Loucy (cell line): ENCODE measurements at regions not wholly inside any gene's neighbourhood (a gene's known extent, or its start where the extent isn't known, plus 50 kb on each side); places are given as distances from the start of the nearest gene placed in this dataset.

ENCODE experiments used
- H2AFZ ChIP-seq: fragments of 200-600 bp; sonication (generic); 2 replicates; pipeline ENCODE4 v1.6.0; 2016; ENCODE audit warnings: antibody characterized with exemption, mild to moderate bottlenecking, low read length, moderate library complexity
- H3F3A ChIP-seq: fragments of 200-600 bp; 2 replicates; pipeline ENCODE4 v1.6.0; 2016; ENCODE audit warnings: antibody characterized with exemption, low read depth, mild to moderate bottlenecking
- H3K27me3 ChIP-seq: fragments of 200-600 bp; sonication (generic); 2 replicates; pipeline ENCODE4 v1.6.1; 2014; ENCODE audit warnings: low read length, mild to moderate bottlenecking; ENCODE audit not compliant: insufficient read depth, poor library complexity, severe bottlenecking
- H3K36me3 ChIP-seq: fragments of 200-600 bp; sonication (generic); 2 replicates; pipeline ENCODE4 v1.6.1; 2016; ENCODE audit warnings: low read length; ENCODE audit not compliant: insufficient read depth
- H3K4me1 ChIP-seq: fragments of 200-600 bp; sonication (generic); 2 replicates; pipeline ENCODE4 v1.5.1; 2014; ENCODE audit warnings: low read length, mild to moderate bottlenecking; ENCODE audit not compliant: insufficient read depth, poor library complexity, severe bottlenecking
- H3K4me2 ChIP-seq: fragments of 200-600 bp; sonication (generic); 2 replicates; pipeline ENCODE4 v1.6.0; 2014; ENCODE audit warnings: antibody characterized with exemption, low read length, low read depth, mild to moderate bottlenecking; ENCODE audit not compliant: poor library complexity, severe bottlenecking
- H3K4me3 ChIP-seq: fragments of 200-600 bp; sonication (generic); 2 replicates; pipeline ENCODE4 v1.5.1; 2014; ENCODE audit warnings: low read length, mild to moderate bottlenecking, mixed read lengths; ENCODE audit not compliant: poor library complexity, severe bottlenecking
- H3K79me2 ChIP-seq: fragments of 200-600 bp; sonication (generic); 2 replicates; pipeline ENCODE4 v1.6.1; 2014; ENCODE audit warnings: low read length; ENCODE audit not compliant: insufficient read depth
- H3K9ac ChIP-seq: fragments of 200-600 bp; sonication (generic); 2 replicates; pipeline ENCODE4 v1.6.0; 2014; ENCODE audit warnings: mild to moderate bottlenecking, low read depth, low read length, moderate library complexity; ENCODE audit not compliant: poor library complexity, severe bottlenecking
- H3K9me2 ChIP-seq: fragments of 200-600 bp; sonication (generic); replicated peaks from 2 replicates; pipeline ENCODE4 v1.6.1; 2016; ENCODE audit warnings: low read depth, low read length, mixed read lengths
- H3K9me3 ChIP-seq: fragments of 200-600 bp; sonication (generic); 2 replicates; pipeline ENCODE4 v1.6.1; 2014; ENCODE audit warnings: mild to moderate bottlenecking, antibody characterized with exemption, low read length, low read depth; ENCODE audit not compliant: insufficient read depth
- H4K20me1 ChIP-seq: fragments of 200-600 bp; sonication (generic); 2 replicates; pipeline ENCODE4 v1.6.0; 2014; ENCODE audit warnings: antibody characterized with exemption, low read length, mild to moderate bottlenecking; ENCODE audit not compliant: insufficient read depth, poor library complexity, severe bottlenecking
- EZH2phosphoT487 ChIP-seq: fragments of 200-600 bp; IDR thresholded peaks from 2 replicates; pipeline ENCODE4 v1.6.1; 2018; ENCODE audit warnings: antibody characterized with exemption, mild to moderate bottlenecking, moderate library complexity, borderline replicate concordance
- TF ChIP-seq, protein P1 (sequence below): fragments of 200-600 bp; sonication (generic); conservative IDR thresholded peaks from 2 replicates; pipeline ENCODE4 v1.5.1; 2014; ENCODE audit warnings: mild to moderate bottlenecking, antibody characterized with exemption, low read length

GRCh38 chr1:229085291-229085690 is 185.6 kb upstream of the RAB4A start:
- Histone ChIP-seq H3K4me2 (no peak overlapping the region), H3K9me2 (no peaks in the 10 kb centered on the region), H2AFZ (no peak overlapping the region), H4K20me1 (no peaks in the 10 kb centered on the region), H3K27me3 (no peaks in the 10 kb centered on the region), H3F3A (no peaks in the 10 kb centered on the region), H3K9ac (no peak overlapping the region), H3K79me2 (no peaks in the 10 kb centered on the region), H3K4me3 (no peak overlapping the region), H3K4me1 (no peaks in the 10 kb centered on the region), H3K9me3 (peaks cover 11% of the 10 kb centered on the region; the same call in 1 of the 2 replicates), H3K36me3 (no peaks in the 10 kb centered on the region)
- TF ChIP-seq EZH2phosphoT487 = no peak
- TF ChIP-seq, protein P1, sequence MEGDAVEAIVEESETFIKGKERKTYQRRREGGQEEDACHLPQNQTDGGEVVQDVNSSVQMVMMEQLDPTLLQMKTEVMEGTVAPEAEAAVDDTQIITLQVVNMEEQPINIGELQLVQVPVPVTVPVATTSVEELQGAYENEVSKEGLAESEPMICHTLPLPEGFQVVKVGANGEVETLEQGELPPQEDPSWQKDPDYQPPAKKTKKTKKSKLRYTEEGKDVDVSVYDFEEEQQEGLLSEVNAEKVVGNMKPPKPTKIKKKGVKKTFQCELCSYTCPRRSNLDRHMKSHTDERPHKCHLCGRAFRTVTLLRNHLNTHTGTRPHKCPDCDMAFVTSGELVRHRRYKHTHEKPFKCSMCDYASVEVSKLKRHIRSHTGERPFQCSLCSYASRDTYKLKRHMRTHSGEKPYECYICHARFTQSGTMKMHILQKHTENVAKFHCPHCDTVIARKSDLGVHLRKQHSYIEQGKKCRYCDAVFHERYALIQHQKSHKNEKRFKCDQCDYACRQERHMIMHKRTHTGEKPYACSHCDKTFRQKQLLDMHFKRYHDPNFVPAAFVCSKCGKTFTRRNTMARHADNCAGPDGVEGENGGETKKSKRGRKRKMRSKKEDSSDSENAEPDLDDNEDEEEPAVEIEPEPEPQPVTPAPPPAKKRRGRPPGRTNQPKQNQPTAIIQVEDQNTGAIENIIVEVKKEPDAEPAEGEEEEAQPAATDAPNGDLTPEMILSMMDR = no peak

GRCh38 chr1:229086091-229086490 is 184.8 kb upstream of the RAB4A start:
- Histone ChIP-seq H3K9ac (no peak overlapping the region), H3F3A (no peaks in the 10 kb centered on the region), H3K9me3 (peaks cover 11% of the 10 kb centered on the region; the same call in 1 of the 2 replicates), H3K9me2 (no peaks in the 10 kb centered on the region), H3K4me2 (no peak overlapping the region), H3K36me3 (no peaks in the 10 kb centered on the region), H3K27me3 (no peaks in the 10 kb centered on the region), H3K4me3 (no peak overlapping the region), H2AFZ (no peak overlapping the region), H4K20me1 (no peaks in the 10 kb centered on the region), H3K4me1 (no peaks in the 10 kb centered on the region), H3K79me2 (no peaks in the 10 kb centered on the region)
- no peak for TF ChIP-seq EZH2phosphoT487
- TF ChIP-seq, protein P1 = no peak

DNA sequence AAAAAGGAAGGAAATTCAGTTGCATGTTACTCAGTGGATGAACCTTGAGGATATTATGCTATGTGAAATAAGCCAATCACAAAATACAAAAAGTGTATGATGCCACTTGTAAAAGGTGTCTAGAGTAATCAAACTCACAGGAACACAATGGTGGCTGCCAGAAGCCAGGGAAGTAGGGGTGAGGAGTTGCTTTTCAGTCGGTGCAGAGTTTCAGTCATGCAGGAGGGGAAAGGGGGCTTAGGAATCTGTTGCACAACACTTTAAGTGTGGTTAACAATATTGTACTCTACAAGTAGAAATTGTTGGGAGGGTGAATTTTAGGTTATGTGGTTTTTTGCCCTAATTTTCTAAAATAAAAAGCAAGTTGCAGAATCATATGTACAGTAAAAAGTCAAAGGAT is 184.2 kb upstream of the RAB4A start:
- no peaks in the 10 kb centered on the region for H3F3A ChIP-seq
- no peaks in the 10 kb centered on the region for H4K20me1 ChIP-seq
- H3K9ac ChIP-seq = no peak overlapping the region
- H3K4me2 ChIP-seq = no peak overlapping the region
- H3K9me3 ChIP-seq = peaks cover 11% of the 10 kb centered on the region; the same call in 1 of the 2 replicates
- no peaks in the 10 kb centered on the region for H3K79me2 ChIP-seq
- no peaks in the 10 kb centered on the region for H3K36me3 ChIP-seq
- no peaks in the 10 kb centered on the region for H3K4me1 ChIP-seq
- no peaks in the 10 kb centered on the region for H3K27me3 ChIP-seq
- no peak for TF ChIP-seq EZH2phosphoT487
- TF ChIP-seq, protein P1 = no peak
- no peak overlapping the region for H2AFZ ChIP-seq
- H3K4me3 ChIP-seq = no peak overlapping the region
- no peaks in the 10 kb centered on the region for H3K9me2 ChIP-seq
